Non-pigmented ciliary epithelial cell (primary cell): ENCODE measurements at regions not wholly inside any gene's neighbourhood (a gene's known extent, or its start where the extent isn't known, plus 50 kb on each side); places are given as distances from the start of the nearest gene placed in this dataset.
"Not testable (repeated sequence)": the region's sequence is repeated elsewhere in the genome, so short reads cannot be mapped to it uniquely, and the experiment has no call there.

Experiments
- DNase-seq: peaks from one replicate; pipeline ENCODE4 v3.0.0-alpha.2; 2010; ENCODE audit warnings: low read depth

DNA sequence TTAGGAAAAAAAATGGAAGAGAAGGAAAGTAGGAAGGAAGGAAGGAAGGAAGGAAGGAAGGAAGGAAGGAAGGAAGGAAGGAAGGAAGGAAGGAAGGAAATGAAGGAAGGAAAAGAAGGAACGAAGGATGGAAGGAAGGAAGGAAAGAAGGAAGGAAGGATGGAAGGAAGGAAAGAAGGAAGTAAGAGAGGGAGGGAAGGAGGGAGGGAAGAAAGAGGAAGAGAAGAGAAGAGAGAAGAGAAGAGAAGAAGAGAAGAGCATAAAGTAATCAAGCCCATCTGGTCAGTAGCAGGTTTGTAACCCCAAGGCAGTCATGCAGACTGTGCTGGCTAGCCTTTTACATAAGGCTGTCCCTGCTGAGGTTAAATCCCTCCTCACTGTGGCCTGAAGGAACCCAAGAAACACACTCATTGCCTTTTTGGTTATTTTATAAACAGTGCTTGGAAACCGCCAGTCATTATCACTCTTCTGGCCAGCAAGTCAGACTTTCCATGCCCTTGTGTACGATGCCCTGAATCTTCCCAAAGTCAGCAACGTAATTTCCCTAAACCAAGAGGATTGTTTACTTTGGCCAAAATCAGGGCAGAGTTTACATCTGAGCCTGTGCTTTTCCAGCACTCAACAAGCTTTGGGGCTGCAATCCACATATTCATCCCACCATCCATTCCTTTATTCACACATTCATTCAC, 409.6 kb upstream of the MAF start:
- DNase-seq: no peak

DNA sequence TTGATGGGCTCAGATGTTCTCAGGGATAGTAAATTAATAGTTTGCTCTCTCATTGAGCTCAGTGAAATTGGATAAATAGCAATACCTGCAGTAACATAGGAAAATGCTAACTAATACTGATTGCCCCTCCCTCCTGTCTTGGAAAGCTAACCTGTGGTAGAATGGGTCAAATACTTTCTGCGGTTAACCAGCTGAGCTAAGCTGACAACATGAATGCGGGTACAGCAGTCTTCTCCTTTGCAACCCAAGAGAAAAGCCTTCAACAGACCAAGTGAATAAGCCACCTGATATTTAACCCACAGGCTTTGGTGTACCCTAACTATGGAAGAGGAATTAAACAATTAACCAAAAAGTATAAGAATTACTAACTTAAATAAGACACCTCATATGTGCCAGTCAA, 408.3 kb upstream of the MAF start:
- DNase-seq: no peak

DNA sequence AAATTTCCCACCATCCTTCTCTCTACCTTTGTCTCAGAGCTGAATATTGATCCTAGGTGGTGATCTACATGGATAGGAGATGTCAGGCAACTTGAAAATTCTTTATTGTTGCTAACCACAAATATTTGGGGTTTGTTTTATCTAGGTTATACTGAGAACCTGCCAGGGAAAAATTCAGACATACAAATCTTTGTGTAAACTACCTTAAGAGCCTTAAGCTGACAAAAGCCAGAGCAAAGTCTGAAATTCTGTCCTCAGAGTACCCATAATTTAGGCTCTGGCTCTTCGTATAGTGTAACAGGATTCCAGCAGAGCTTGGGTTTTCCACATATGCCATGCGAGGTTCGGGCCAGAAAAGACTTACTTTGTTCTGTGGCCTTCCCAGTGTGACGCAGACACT, 406.7 kb upstream of the MAF start:
- no peak for DNase-seq

DNA sequence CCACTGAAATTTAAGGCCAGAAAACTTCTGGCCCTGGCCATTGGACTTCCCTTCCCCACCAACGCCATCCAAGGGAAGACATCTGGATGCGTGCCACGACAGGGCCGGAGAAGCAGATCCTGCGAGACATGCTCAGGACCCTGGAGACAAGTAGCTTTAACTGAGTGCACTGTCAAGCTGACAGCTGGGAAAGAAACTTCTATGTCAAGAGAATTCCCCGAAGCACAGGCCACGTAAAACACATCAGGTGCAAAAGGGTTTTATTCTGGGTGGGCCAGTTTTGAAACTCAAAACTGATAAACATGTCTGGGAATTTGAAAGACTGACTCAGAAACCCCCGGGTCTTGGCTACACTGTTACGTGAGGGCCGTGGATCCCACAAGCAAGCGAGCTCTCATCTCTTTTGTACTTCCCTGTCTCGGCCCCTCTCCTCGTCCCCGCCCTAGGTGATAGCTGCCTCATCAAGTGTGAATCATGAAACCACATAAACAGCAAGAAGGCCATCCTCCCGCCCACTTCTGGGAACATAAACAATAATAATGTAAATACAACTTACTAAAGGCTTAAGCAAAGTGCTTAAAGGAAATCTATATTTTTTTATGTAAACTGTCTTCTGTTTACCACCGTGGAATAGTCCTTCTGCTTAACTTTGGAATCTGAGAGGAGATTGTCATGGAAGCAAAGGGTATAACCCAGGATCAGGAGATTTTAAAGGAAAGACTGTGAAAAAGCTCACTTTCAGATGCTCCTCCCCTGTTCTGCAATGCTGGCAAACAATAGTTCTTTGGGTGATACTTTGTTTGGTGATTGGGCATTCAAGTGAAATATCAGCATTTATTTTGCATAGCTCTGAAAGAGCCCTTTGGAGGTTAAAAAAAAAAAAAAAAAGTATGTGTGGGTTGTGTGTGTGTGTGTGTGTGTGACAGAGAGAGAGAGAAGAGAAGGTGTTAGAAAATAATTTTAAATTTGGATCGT, 406.0 kb upstream of the MAF start:
- DNase-seq: no peak

DNA sequence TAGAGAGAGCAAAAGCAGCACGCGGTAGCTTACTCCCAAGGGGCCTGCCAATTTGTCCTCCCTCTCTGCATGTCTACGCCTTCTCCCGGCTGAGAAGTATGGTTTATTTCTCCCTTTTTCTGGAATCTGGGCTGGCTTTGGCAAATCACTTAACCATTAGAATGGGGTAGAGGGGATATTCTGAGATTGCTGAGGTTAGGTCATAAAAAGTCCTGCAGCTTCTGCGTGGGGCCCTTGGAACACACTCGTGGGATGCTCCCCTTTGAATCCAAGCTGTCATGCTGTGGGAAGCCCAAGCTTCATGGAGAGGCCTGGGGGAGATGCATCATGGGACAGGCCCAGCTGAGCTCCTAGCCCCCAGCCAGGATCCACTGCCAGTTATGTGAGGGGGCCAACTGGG, 403.6 kb upstream of the MAF start:
- no peak for DNase-seq

DNA sequence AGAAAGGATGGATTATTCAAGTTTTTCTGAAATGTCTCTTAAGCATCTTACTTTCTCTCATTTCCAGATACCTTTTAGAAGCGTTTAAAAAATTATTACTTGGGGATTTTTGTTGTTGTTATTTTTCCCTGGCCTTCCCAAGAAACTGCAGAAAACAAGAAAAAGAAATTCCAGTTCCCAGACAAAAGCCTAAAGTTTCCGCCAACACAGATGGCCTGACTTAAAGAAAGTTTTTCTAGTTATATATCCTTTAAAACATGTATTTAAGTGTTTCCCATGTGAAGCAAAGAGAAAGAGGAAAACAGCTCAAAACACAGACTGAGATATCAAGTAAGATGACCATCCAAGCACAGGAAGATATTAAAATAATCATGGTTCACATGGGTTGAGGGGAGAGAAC, 401.7 kb upstream of the MAF start:
- DNase-seq: no peak

DNA sequence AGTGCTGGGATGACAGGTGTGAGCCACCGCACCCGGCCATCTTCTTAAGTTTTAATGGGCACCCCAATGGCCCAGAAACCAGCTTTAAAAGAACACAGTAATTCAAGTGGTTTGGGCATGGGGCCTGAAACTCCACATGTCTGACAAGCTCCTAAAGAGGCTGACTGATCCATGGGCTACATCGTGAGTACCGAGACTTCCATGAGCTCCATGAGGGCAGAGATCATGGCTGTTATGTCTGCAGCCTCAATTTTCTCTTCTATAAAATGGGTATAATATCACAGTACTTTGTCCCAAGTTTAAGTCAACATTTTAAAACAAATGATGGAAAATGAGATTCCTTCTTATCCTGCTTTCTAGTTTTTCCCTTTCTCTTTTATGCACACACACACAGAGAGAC, 397.6 kb upstream of the MAF start:
- DNase-seq: no peak

DNA sequence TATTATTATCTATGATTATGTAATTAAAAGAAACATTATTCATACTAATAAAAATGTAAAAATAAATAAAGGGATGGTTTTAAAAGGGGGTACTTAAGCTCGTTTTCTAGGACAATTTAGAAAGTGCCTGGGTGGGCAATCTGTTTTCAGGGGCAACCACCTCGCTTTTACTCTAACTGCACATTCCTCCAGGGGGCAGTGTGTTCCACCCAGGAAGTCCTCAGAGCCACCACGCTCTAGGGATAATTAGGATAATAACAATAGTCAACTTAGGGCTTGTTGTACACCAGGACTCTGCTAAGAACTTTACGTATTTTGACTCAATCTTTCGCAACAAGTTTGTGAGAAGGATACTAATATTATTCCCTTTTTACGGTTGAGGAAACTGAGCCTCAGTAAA, 396.7 kb upstream of the MAF start:
- DNase-seq: no peak

DNA sequence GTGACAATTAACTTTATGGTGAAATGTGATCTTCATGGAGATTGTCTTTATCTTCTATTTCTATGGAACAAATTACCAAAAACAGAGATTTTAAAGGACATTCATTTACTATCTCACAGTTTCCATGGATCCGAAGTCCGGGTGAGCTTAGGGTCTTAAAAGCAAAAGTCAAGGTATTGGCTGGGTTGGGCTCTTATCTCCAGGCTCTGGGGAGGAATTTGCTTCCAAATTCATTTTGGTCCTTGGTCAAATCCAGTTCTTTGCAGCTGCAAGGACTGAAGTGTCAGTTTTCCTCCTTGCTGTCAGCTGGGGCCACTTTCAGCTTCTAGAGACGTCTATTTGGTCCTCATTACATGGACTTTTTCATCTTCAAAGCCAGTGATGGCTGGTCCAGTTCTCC, 395.8 kb upstream of the MAF start:
- no peak for DNase-seq

DNA sequence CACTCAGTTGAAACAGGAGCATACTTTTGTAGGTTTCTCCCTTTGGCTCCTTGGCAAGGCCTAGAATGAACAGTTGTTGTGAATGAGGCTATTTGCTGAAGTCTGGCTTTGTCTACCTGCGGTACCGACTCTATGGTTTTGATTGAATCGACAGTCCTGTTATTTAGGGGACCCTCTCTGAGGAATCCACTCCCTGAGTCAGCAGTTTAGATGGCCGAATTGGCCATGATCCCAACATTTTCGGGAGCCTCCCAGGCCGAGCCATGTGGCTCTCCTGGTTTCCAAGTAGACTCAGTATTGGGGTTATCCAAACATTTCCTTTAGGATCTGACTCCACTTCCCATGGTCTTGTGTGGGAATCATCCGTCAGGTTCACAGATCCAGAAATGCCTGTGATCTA, 394.8 kb upstream of the MAF start:
- no peak for DNase-seq

DNA sequence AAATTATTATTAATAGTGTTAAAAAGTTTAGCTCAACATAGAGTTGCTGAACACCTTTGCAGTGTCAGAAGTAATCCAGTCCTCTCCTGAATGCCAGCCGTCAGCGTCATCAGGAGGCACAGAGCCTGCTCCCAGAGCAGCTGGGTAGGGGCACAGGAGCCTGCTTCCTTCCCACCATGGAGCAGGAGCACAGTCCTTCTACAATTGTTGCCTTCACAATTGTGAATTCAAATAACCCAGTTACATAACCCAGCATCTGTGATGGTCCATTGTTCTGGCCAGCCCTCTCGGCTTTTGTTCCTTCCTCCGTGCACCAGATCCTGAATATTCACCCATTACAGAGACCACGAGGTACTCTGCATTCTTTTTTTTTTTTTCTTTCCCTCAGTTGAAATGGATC, 393.9 kb upstream of the MAF start:
- DNase-seq: no peak

DNA sequence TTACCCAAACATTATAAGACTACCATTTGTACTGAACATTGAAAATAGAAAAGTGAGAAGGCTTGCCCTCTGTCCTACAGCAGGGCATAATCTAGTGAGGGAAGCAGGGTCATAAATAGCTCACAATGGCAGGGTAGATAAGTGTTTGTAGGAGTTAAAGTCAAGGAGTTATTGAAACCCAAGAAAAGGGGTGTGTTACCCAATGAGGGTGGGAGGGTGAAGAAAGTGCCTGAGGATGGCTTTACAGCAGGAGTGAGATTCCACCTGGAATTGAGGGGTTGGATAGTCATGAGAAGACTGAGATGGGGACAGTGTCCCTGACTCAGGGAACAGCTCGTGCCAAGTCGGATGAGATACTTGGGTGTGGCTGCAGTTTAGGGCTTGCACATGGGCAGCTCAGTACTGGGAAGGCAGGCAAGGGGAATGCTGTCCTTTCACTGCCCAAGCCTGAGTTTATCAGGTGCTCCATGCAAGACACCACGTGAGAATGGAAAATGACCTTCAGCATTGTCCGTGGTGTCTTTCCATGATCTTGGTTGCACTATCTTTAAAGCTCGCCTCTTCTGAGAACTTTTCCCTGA, 393.2 kb upstream of the MAF start:
- DNase-seq: no peak

DNA sequence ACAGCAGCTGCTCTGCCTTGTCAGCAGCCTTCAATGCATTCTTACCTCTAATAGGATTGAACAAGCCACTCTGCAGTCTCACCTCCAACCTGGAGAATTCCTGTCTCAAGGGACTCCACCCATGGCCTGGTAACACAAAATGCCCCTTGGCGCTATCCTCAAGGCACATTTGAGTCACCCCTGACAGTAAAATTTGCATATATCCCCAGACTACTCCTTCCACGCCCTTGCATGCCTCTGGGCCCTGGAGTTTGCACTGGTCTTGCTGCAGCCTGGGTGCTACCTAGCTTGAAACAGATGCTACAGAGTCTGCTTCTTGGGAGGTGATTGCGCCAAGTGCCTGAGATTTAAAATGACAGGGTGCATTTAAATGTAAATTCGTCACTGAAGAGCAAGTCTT, 391.4 kb upstream of the MAF start:
- DNase-seq: no peak

DNA sequence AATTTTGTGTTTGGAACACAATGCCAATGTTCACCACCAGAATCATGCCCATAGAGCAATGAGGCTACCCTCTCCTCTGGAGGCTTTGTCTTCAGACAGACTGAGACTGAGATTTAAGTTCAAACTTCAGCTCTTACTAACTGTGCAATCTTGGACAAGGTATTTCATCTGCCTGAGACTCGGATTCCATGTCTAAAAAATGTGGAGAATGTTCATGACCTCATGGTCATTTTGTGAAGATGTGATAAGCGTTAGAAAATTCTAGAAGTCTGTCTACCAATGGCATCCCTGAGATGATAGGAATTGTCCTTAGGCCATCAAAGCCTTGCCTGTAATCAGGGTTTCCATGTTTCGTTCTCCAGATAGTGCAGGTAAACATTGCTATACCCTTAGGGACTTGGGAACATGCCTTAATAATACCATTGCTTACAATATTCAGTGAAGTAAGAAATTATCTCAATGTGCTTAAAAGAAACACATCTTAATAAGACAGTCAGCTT, 388.2 kb upstream of the MAF start:
- no peak for DNase-seq

DNA sequence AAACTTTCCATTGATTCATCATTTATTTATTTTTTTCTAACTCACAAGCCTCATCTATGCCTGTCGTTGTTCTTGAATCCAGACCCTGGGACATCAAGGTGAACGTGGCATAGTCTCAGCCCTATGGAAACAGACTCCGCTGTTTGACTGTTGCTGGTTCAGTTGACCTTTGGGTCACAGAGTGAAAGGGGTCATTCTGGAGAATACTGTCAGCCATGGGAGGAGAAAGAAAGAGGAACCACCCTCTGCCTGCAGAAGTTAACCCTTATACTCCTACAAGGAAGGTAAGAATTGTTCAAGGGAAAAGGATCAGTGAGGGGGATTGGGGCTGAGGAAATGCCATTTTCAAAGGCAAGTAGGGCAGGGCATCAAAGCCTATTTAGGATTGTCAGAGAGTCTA, 387.6 kb upstream of the MAF start:
- no peak for DNase-seq

DNA sequence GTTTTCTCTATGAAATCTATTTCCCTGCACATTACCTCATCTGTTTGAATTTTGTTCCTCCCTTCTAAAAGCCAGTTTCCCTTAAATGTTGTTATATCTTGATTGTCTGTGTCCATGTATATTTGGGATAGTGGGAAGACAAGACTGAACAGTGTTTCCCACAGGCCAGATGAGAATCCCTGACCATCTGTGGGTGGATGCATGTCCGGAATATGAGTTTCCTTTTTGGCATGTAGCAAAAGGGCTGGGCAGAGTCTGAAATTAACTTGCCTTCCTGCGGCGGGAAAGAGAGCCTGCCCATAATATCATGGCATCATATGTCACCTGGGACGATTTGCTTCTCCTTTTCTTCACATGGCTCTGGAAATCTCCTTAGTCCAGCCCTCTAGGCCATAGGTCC, 385.8 kb upstream of the MAF start:
- DNase-seq: no peak

DNA sequence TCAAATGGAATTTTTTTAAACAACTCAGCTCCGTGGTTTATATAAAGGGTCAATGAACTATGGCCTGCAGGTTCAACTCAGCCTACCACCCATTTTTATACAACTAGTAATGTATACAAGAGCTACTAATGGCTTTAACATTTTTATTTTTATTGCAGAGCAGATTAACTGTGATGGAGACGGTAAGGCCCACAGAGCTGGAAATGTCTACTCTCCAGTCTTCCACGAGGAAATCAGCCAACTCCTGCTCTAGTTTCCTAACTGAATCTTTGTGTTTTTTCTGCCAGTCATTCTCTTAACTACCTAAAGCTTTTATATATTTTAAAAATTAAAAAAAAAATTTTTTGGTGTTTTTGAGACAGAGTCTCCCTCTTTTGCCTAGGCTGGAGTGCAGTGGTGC, 385.1 kb upstream of the MAF start:
- DNase-seq: no peak

DNA sequence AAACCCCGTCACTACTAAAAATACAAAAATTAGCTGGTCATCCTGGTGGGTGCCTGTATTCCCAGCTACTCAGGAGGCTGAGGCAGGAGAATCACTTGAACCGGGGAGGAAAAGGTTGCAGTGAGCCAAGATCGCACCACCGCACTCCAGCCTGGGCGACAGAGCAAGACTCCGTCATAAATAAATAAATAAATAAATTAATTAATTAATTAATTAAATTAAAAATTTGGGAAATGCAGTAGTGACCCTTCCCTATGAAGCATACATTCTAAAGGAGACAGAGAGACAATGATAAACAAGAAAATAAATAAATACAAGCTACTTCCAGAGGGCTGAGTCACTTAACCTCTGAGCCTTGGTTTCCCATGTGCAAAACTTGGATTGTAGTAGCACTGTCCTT, 383.6 kb upstream of the MAF start:
- not testable (repeated sequence) for DNase-seq

DNA sequence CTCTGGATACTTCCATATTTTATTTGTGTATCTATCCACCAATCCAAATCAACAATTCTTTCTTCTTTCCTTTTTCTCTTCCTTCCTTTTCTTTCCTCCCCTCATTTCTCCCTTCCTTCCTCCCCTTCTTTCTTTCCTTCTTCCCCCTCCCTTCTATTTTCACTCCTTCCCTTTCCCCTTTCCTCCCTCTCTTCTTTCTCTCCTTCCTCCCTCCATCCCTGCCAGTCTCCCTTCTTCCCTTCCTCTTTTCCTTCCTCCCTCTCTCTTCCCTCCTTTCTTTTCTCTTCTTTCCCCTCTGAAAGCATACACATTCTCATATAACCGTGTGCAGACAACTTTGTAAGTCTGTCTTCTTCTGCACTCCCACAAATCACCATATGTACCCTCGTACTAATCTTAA, 382.3 kb upstream of the MAF start:
- no peak for DNase-seq

DNA sequence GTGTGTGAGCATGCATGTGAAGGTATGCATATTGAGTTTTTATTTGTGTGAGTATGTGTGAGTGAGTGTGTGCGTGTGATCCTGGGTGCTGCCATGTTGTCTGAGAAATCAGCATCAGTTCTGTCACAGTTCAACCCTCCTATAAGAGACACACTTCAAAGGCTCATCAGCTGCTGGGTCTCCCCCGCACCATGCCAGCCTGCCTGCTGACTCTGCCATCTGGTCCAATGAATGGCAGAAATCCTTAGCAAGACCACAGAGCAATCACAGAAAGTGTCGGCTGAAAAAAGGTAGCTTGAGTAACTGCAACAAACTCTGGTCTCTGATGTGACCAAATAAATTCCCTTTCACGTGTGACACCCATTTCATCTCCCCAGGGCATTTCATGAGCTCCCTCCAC, 381.8 kb upstream of the MAF start:
- DNase-seq: no peak

DNA sequence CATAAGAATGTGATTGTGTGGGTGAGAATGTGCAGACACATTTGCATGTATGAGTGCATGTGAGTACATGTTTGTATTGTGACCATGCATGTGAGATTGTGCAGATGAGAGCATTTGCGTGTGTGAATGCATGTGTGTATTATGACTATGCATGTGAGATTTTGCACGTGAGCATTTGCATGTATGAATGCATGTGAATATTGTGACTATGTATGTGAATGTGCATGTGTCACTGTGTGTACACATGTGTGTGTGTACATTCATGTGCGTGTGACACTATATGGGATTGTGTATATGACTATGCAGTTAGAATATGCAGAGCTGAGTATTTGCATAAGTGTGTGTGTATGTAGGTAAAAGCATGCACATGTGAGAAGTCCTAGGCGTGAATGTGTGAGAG, 381.3 kb upstream of the MAF start:
- no peak for DNase-seq

DNA sequence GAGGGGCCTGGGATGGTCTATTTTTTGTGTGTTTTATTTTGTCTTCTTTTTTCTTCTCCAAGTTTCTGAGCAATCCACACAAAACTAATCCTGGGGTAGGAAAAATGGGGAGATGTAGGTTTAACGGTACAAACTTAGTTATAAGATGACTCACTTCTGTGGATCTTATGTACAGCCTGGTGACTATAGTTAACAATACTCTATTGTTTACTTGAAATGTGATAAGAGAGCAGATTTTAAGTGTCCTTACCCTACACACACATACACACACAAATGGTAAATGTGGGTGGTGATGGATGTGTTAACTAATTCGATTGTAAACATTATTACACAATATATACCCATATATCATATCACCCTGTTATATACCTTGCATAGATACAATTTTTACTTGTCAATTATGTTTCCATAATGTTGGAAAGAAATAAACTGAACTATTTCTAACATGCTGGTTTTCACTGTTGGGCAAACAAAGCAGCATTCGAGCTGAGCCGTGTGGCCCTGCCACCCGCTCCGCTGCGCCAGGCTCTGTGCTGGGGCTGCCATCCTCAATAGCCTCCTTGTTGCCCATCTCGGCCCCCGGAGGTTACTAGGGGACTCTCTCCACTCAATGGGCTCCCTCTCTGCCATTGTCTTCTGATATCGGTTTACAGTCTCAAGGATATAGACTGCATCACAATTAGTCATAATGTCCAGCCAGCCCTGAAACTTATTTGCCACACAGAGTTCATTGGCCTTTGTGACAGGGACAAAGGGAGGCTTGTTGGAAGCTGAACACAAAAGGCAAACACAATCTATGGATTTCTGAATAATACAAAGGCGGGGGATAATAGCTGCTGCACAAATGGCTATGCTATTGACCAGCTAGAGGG, 380.3 kb upstream of the MAF start:
- no peak for DNase-seq
